ENCODE measurements at regions not wholly inside any gene's neighbourhood (a gene's known extent, or its start where the extent isn't known, plus 50 kb on each side); places are given as distances from the start of the nearest gene placed in this dataset.

DNA sequence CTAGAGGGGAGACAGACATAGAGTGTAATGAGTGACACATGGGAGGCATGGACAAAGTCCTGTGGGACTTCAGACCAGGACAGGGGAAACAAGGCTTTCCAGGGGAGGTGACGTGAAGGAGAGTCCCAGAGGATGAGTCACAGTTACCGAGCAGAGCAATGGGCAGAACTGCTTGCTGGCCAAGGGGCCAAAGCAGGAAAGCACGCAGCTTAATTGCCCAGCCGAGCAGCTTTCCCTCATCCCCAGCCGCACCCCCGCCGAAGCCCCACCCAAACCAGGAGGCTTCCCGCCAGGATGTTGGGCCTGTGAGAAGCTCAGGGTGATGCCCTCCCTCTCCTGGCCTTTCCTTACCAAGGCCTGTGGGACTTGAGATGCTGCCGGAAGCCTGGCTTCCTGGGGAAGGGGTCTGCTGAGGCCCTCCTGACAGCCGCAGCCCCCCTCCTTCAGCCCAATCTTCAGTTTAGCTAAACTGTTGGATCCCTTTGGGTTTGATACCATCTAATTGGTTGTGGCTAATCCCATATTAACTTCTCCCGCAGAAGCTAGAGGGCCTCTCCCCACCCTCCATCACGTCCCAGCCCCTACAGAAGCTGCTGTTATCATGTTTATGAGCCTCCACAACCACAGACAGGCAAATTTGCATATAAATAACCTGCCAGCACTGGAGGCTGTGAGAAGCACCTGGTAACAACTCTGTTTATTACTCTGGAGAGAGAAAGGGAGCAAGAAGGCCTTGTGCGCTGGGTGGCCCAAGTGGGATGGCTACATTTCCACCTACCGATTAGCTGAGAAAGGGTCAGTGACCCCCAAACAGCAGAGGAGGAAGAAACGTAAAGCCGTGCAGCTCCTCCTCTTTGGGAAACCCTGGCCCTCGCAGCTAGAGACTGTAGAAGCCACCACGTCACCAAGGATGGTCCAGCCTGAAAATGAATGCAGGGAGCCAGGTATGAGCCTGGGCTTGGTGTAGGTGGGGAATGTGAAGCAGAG lies 80.0 kb downstream of the TRIM29 start (continued):
- TF ChIP-seq, protein P1, sequence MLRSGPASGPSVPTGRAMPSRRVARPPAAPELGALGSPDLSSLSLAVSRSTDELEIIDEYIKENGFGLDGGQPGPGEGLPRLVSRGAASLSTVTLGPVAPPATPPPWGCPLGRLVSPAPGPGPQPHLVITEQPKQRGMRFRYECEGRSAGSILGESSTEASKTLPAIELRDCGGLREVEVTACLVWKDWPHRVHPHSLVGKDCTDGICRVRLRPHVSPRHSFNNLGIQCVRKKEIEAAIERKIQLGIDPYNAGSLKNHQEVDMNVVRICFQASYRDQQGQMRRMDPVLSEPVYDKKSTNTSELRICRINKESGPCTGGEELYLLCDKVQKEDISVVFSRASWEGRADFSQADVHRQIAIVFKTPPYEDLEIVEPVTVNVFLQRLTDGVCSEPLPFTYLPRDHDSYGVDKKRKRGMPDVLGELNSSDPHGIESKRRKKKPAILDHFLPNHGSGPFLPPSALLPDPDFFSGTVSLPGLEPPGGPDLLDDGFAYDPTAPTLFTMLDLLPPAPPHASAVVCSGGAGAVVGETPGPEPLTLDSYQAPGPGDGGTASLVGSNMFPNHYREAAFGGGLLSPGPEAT (IDR thresholded peaks at IDR 0.05; ENCODE audit: low read depth) = no peak
- no peak for TF ChIP-seq NFIC (IDR thresholded peaks at IDR 0.05; ENCODE audit: low read depth, low read length)
- no peak for TF ChIP-seq NRF1 (conservative IDR thresholded peaks at IDR 0.05; ENCODE audit: low read depth, low read length)
- no peak for TF ChIP-seq PML (IDR thresholded peaks at IDR 0.05; ENCODE audit: low read length)

DNA sequence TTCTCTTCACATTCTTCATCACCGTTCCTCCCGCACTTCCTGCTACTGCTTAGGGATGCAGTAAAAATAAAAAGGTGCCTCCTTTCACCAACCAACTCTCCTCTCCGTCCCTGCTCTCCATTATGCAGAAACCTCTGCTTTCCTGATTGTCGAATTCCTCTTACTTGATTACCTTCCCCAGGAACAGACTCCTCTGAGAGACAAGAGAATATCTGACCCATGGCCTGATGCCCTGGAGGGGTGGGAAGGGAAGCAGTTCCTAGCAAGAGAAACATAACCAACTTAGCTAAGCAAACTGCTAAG lies 80.9 kb downstream of the TRIM29 start:
- ChIA-PET POLR2A (no interaction called here), CTCF (no interaction called here), SMC1A (ENCODE audit: uncharacterized antibody, unreplicated experiment) (no interaction called here), RAD21 (ENCODE audit: unreplicated experiment) (no interaction called here)
- Histone ChIP-seq H3K4me3 (no peak overlapping the region), H2AFZ (ENCODE audit: control insufficient read depth, low read depth, low read length) (no peak overlapping the region), H4K20me1 (ENCODE audit: control insufficient read depth, insufficient read depth) (no peaks in the 10 kb centered on the region), H3K36me3 (ENCODE audit: control insufficient read depth in 2 of 2, insufficient read depth in 2 of 2, low read length in 1 of 2) (no peaks in the 10 kb centered on the region), H3K27ac (ENCODE audit: control insufficient read depth, insufficient read depth) (no peak overlapping the region), H3K27me3 (replicated peaks in 1 of 2; ENCODE audit: control insufficient read depth in 2 of 2, insufficient read depth in 2 of 2, low read length in 1 of 2) (peaks cover 2 to 3% of the 10 kb centered on the region in 2 experiments; a peak in 3 of 4 replicates), H3K79me2 (ENCODE audit: control insufficient read depth, insufficient read depth, low read length) (no peaks in the 10 kb centered on the region), H3K9ac (ENCODE audit: control insufficient read depth, insufficient read depth, low read length) (no peak overlapping the region), H3K4me1 (ENCODE audit: control insufficient read depth, insufficient read depth, low read length) (no peaks in the 10 kb centered on the region), H3K4me2 (ENCODE audit: control insufficient read depth, insufficient read depth) (no peak overlapping the region), H3K9me3 (replicated peaks; ENCODE audit: control insufficient read depth, insufficient read depth, low read length) (no peaks in the 10 kb centered on the region)
- DNase-seq (ENCODE audit: low read depth, low spot score) = no peak
- intact Hi-C loops (cut with micrococcal nuclease; ENCODE audit: unreplicated experiment) (no loop called here), in situ Hi-C loops (cut with MboI) (no loop called here)
- no TSS peak for BruUV-seq (replicated peaks)
- TF ChIP-seq KLF5 (IDR thresholded peaks at IDR 0.05; ENCODE audit: partially characterized antibody) (no peak), CHD2 (IDR thresholded peaks at IDR 0.05; ENCODE audit: borderline replicate concordance, low read depth, low read length) (no peak), FOXK2 (IDR thresholded peaks at IDR 0.05) (no peak), SREBF2 (IDR thresholded peaks at IDR 0.05; ENCODE audit: low read length) (no peak), NR2C2 (IDR thresholded peaks at IDR 0.05; ENCODE audit: borderline replicate concordance, control insufficient read depth, insufficient read length, low read depth) (no peak), SMARCA5 (IDR thresholded peaks at IDR 0.05) (no peak), IRF4 (IDR thresholded peaks at IDR 0.05; ENCODE audit: low read depth, low read length) (no peak), CBX3 (IDR thresholded peaks at IDR 0.05; ENCODE audit: borderline replicate concordance, low read depth) (no peak), TCF12 (IDR thresholded peaks at IDR 0.05; ENCODE audit: low read depth, low read length) (no peak), NFYA (IDR thresholded peaks at IDR 0.05; ENCODE audit: borderline replicate concordance, low read depth, low read length) (no peak), HCFC1 (IDR thresholded peaks at IDR 0.05; ENCODE audit: low read length) (no peak), CBFB (IDR thresholded peaks at IDR 0.05; ENCODE audit: low read depth) (no peak)
- TF ChIP-seq, protein P2, sequence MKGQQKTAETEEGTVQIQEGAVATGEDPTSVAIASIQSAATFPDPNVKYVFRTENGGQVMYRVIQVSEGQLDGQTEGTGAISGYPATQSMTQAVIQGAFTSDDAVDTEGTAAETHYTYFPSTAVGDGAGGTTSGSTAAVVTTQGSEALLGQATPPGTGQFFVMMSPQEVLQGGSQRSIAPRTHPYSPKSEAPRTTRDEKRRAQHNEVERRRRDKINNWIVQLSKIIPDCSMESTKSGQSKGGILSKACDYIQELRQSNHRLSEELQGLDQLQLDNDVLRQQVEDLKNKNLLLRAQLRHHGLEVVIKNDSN (IDR thresholded peaks at IDR 0.05; ENCODE audit: borderline replicate concordance, extremely low read length, insufficient read depth, low read depth, low read length) = no peak
- TF ChIP-seq, protein P3, sequence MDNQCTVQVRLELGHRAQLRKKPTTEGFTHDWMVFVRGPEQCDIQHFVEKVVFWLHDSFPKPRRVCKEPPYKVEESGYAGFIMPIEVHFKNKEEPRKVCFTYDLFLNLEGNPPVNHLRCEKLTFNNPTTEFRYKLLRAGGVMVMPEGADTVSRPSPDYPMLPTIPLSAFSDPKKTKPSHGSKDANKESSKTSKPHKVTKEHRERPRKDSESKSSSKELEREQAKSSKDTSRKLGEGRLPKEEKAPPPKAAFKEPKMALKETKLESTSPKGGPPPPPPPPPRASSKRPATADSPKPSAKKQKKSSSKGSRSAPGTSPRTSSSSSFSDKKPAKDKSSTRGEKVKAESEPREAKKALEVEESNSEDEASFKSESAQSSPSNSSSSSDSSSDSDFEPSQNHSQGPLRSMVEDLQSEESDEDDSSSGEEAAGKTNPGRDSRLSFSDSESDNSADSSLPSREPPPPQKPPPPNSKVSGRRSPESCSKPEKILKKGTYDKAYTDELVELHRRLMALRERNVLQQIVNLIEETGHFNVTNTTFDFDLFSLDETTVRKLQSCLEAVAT (IDR thresholded peaks at IDR 0.05) = no peak
- 42% methylated on average over 3 of the region's 4 CpGs for WGBS (ENCODE audit: insufficient coverage, insufficient replicate concordance, low lambda C conversion rate, missing lambda C conversion rate)
- no peak for FAIRE-seq
- ATAC-seq = no peak
